HCT116 (cell line): ENCODE measurements at regions not wholly inside any gene's neighbourhood (a gene's known extent, or its start where the extent isn't known, plus 50 kb on each side); places are given as distances from the start of the nearest gene placed in this dataset.

Source experiments
- ATAC-seq: fragments of 200-7000 bp; cut with Tn5 transposase; 2 replicates; pipeline ENCODE4 v1.9.1; 2020; ENCODE audit warnings: mild to moderate bottlenecking, moderate library complexity
- BruUV-seq: library from RNA; stranded (reverse); fragments of 400-500 nt; replicated peaks from 2 replicates; lab custom pipeline; 2021; lab: Mats Ljungman, UMichigan
- CTCF ChIA-PET: fragments of 300-600 bp; sonication (Branson Sonifier 250); formaldehyde crosslinking; loops from one replicate; lab custom pipeline; 2021; ENCODE audit warnings: antibody characterized with exemption; lab: Charles Lee
- POLR2A ChIA-PET: fragments of 300-600, 350-600 bp; sonication (Branson Sonifier 250); formaldehyde crosslinking; loops from one replicate; lab custom pipeline; 2021; ENCODE audit warnings: antibody characterized with exemption; lab: Charles Lee
- RAD21 ChIA-PET, 2 experiments: fragments of 300-600 bp; sonication (Branson Sonifier 250); formaldehyde crosslinking; loops; one replicate each; lab custom pipeline; 2023; ENCODE audit warnings: low total read pairs in 2 of 2; ENCODE audit not compliant: uncharacterized antibody in 2 of 2, unreplicated experiment in 2 of 2, low non-redundant PET in 1 of 2; lab: Charles Lee
- DNase-seq: peaks from one replicate; pipeline ENCODE4 v3.0.0-alpha.2; 2010; ENCODE audit warnings: low read depth, low spot score
- H2AFZ ChIP-seq: fragments of 200-600 bp; shearing (Covaris generic), sonication (generic); 2 replicates; pipeline ENCODE4 v1.6.1; 2017; ENCODE audit warnings: low read depth, mixed run types, mixed read lengths, antibody characterized with exemption, low read length; ENCODE audit not compliant: poor library complexity, severe bottlenecking
- H3K27ac ChIP-seq: 2 replicates; pipeline ENCODE4 v1.5.1; 2012; ENCODE audit warnings: low read depth, low read length
- H3K27me3 ChIP-seq: fragments of 200-600 bp; sonication (generic); 2 replicates; pipeline ENCODE4 v1.6.1; 2016; ENCODE audit warnings: mixed run types, low read length, mixed read lengths; ENCODE audit not compliant: insufficient read depth
- H3K36me3 ChIP-seq, 2 experiments: fragments of 200-500 bp in 1 of 2; fragments of 200-600 bp in 1 of 2; sonication (Bioruptor generic) in 1 of 2; sonication (generic) in 1 of 2; 2 replicates each; pipeline versions ENCODE4 v1.5.1 to v1.6.1; 2014 to 2016; ENCODE audit warnings: low read length in 2 of 2, inconsistent platforms in 1 of 2, mixed read lengths in 1 of 2, mixed run types in 1 of 2; ENCODE audit not compliant: insufficient read depth in 2 of 2, control insufficient read depth in 1 of 2
- H3K4me1 ChIP-seq, 2 experiments: fragments of 200-600 bp in 1 of 2; sonication (generic) in 1 of 2; 2 replicates each; pipeline versions ENCODE4 v1.5.1 to v1.6.1; 2012 to 2017; ENCODE audit warnings: low read length in 2 of 2, inconsistent platforms in 1 of 2, mild to moderate bottlenecking in 1 of 2, mixed read lengths in 1 of 2, mixed run types in 1 of 2, moderate library complexity in 1 of 2; ENCODE audit not compliant: insufficient read depth in 2 of 2, control insufficient read depth in 1 of 2
- H3K4me2 ChIP-seq: fragments of 200-600 bp; sonication (generic); 2 replicates; pipeline ENCODE4 v1.6.1; 2017; ENCODE audit warnings: mixed run types, low read length, mixed read lengths
- H3K4me3 ChIP-seq, 2 experiments: fragments of 200-600 bp in 1 of 2; sonication (generic) in 1 of 2; replicated peaks in 1 of 2; 2 replicates each; pipeline ENCODE4 v1.5.1; 2011 to 2016; ENCODE audit warnings: low read length in 2 of 2, control low read depth in 1 of 2, low read depth in 1 of 2, mild to moderate bottlenecking in 1 of 2, mixed read lengths in 1 of 2, mixed run types in 1 of 2
- H3K79me2 ChIP-seq: fragments of 200-600 bp; sonication (generic); 2 replicates; pipeline ENCODE4 v1.6.1; 2017; ENCODE audit warnings: mild to moderate bottlenecking, mixed run types, low read length, moderate library complexity, mixed read lengths; ENCODE audit not compliant: insufficient read depth
- H3K9ac ChIP-seq: fragments of 200-600 bp; sonication (generic); 2 replicates; pipeline ENCODE4 v1.6.1; 2016; ENCODE audit warnings: low read length, mixed read lengths
- H3K9me2 ChIP-seq: fragments of 200-600 bp; sonication (generic), shearing (Covaris generic); 2 replicates; pipeline ENCODE4 v1.6.1; 2017; ENCODE audit warnings: mixed run types, mild to moderate bottlenecking, moderate library complexity; ENCODE audit not compliant: insufficient read depth
- H3K9me3 ChIP-seq, 2 experiments: fragments of 200-500 bp in 1 of 2; fragments of 200-600 bp in 1 of 2; sonication (Bioruptor generic) in 1 of 2; sonication (generic) in 1 of 2; 2 replicates each; pipeline ENCODE4 v1.6.1; 2014 to 2017; ENCODE audit warnings: low read length in 2 of 2, mixed read lengths in 2 of 2, inconsistent platforms in 1 of 2, low read depth in 1 of 2, mild to moderate bottlenecking in 1 of 2, mixed run types in 1 of 2, moderate library complexity in 1 of 2; ENCODE audit not compliant: control insufficient read depth in 1 of 2, insufficient read depth in 1 of 2
- H4K20me1 ChIP-seq: fragments of 200-600 bp; sonication (generic), shearing (Covaris generic); 2 replicates; pipeline ENCODE4 v1.6.1; 2017; ENCODE audit warnings: mixed run types, mild to moderate bottlenecking, moderate library complexity; ENCODE audit not compliant: insufficient read depth
- ATF3 ChIP-seq: IDR thresholded peaks from 2 replicates; pipeline ENCODE4 v1.6.1; 2012
- CBX3 ChIP-seq: IDR thresholded peaks from 2 replicates; pipeline ENCODE4 v1.6.1; 2012; ENCODE audit warnings: low read depth
- CEBPB ChIP-seq: IDR thresholded peaks from 2 replicates; pipeline ENCODE4 v1.6.1; 2012; ENCODE audit warnings: low read depth
- EGR1 ChIP-seq: IDR thresholded peaks from 2 replicates; pipeline ENCODE4 v1.6.1; 2012; ENCODE audit warnings: low read depth
- ELF1 ChIP-seq: IDR thresholded peaks from 2 replicates; pipeline ENCODE4 v1.6.1; 2012; ENCODE audit warnings: low read depth, borderline replicate concordance
- EZH2 ChIP-seq: fragments of 200-600 bp; sonication (generic); IDR thresholded peaks from 2 replicates; pipeline ENCODE4 v1.6.1; 2017; ENCODE audit warnings: antibody characterized with exemption, mixed run types
- EZH2phosphoT487 ChIP-seq: fragments of 200-600 bp; IDR thresholded peaks from 2 replicates; pipeline ENCODE4 v1.6.1; 2018; ENCODE audit warnings: antibody characterized with exemption, borderline replicate concordance
- FOSL1 ChIP-seq: IDR thresholded peaks from 2 replicates; pipeline ENCODE4 v1.6.1; 2012; ENCODE audit warnings: low read depth
- JUND ChIP-seq: IDR thresholded peaks from 2 replicates; pipeline ENCODE4 v1.6.1; 2012
- REST ChIP-seq: IDR thresholded peaks from 2 replicates; pipeline ENCODE4 v1.6.1; 2012; ENCODE audit warnings: low read depth
- SIN3A ChIP-seq: IDR thresholded peaks from 2 replicates; pipeline ENCODE4 v1.6.1; 2012; ENCODE audit warnings: low read depth
- SP1 ChIP-seq: IDR thresholded peaks from 2 replicates; pipeline ENCODE4 v1.6.1; 2012; ENCODE audit warnings: low read depth
- SRF ChIP-seq: IDR thresholded peaks from 2 replicates; pipeline ENCODE4 v1.6.1; 2012; ENCODE audit warnings: low read depth
- TCF7L2 ChIP-seq: IDR thresholded peaks from 2 replicates; pipeline ENCODE4 v1.7.0; 2011; ENCODE audit warnings: borderline replicate concordance, inconsistent platforms; ENCODE audit not compliant: insufficient read depth, insufficient read length; ENCODE audit errors: extremely low read depth
- YY1 ChIP-seq: IDR thresholded peaks from 2 replicates; pipeline ENCODE4 v1.6.1; 2011; ENCODE audit warnings: low read length, low read depth, moderate library complexity, mild to moderate bottlenecking; ENCODE audit not compliant: insufficient replicate concordance; ENCODE audit errors: extremely low read depth
- ZBTB33 ChIP-seq: IDR thresholded peaks from 2 replicates; pipeline ENCODE4 v1.6.1; 2011; ENCODE audit warnings: mild to moderate bottlenecking, low read length, moderate library complexity; ENCODE audit not compliant: insufficient replicate concordance; ENCODE audit errors: extremely low read depth
- ZFX ChIP-seq: fragments of 450-650 bp; IDR thresholded peaks from 2 replicates; pipeline ENCODE4 v1.6.1; 2017
- ZNF274 ChIP-seq: fragments of 200-500 bp; sonication (Bioruptor generic); IDR thresholded peaks from 2 replicates; pipeline ENCODE4 v1.6.1; 2014; ENCODE audit warnings: mild to moderate bottlenecking, low read depth, low read length, inconsistent platforms
- intact Hi-C: fragments of 100-400 bp; cut with micrococcal nuclease; formaldehyde crosslinking; loops from 2 replicates; pipeline ENCODE4 v1.10.0; 2022

GRCh38 chr3:86654806-86655460 is 336.0 kb downstream of the VGLL3 start:
- no peaks in the 10 kb centered on the region for H3K4me1 ChIP-seq
- no peak overlapping the region for H3K9ac ChIP-seq
- RAD21 ChIA-PET, result no interaction called here
- H3K4me3 ChIP-seq, result no peak overlapping the region
- H3K4me2 ChIP-seq, result no peak overlapping the region
- no peaks in the 10 kb centered on the region; the same call in 1 of the 2 replicates for H4K20me1 ChIP-seq
- BruUV-seq, result no TSS peak
- TF ChIP-seq TCF7L2 (no peak), EGR1 (no peak), ZBTB33 (no peak), FOSL1 (no peak), EZH2 (no peak), ZFX (no peak), CBX3 (no peak), REST (no peak), ZNF274 (no peak), SP1 (no peak), JUND (no peak), ELF1 (no peak), SRF (no peak), ATF3 (no peak), EZH2phosphoT487 (no peak), SIN3A (no peak), CEBPB (no peak), YY1 (no peak)
- H3K27ac ChIP-seq, result no peak overlapping the region
- ATAC-seq (no peak), DNase-seq (no peak)
- H3K36me3 ChIP-seq, result no peaks in the 10 kb centered on the region
- intact Hi-C loops, result no loop called here
- POLR2A ChIA-PET, result no interaction called here
- H3K9me3 ChIP-seq, result peaks cover 0 to 4% of the 10 kb centered on the region in 2 experiments; a peak in 2 of 4 replicates
- no peaks in the 10 kb centered on the region for H3K79me2 ChIP-seq
- CTCF ChIA-PET, result no interaction called here
- H3K9me2 ChIP-seq, result no peaks in the 10 kb centered on the region
- H2AFZ ChIP-seq, result no peak overlapping the region
- H3K27me3 ChIP-seq, result no peaks in the 10 kb centered on the region
